ENCODE measurements at regions not wholly inside any gene's neighbourhood (a gene's known extent, or its start where the extent isn't known, plus 50 kb on each side); places are given as distances from the start of the nearest gene placed in this dataset.

- H3K79me1 ChIP-seq (ENCODE audit: insufficient read depth, low read depth, low read length, poor library complexity, severe bottlenecking), result no peaks in the 10 kb centered on the region
- Mint-ChIP-seq H3K27me3 (ENCODE audit: low read depth) (no peaks in the 10 kb centered on the region), H3K9me3 (no peaks in the 10 kb centered on the region), H3K36me3 (ENCODE audit: insufficient read depth in 1 of 3, low read depth in 3 of 3) (no peaks in the 10 kb centered on the region), H3K4me3 (no peak overlapping the region), H3K27ac (no peak overlapping the region), H3K4me1 (no peaks in the 10 kb centered on the region)
- DNase-seq, result no peak
- H3K4me2 ChIP-seq (ENCODE audit: insufficient read depth, insufficient read length, low read length), result no peak overlapping the region
- H2AK5ac ChIP-seq (ENCODE audit: insufficient read length, low read length), result no peak overlapping the region
- H3K4me1 ChIP-seq (ENCODE audit: insufficient read depth, low read length), result no peaks in the 10 kb centered on the region
- H3K4ac ChIP-seq (ENCODE audit: low read depth, low read length), result no peak overlapping the region
- no peak overlapping the region for H4K8ac ChIP-seq (replicated peaks; ENCODE audit: insufficient read length, low read depth, low read length)
- WGBS (ENCODE audit: extremely low coverage, insufficient read length, low lambda C conversion rate), result no CpG with 5 or more reads among the region's 1 CpG
- no peak overlapping the region for H4K91ac ChIP-seq (ENCODE audit: insufficient read length, low read depth, low read length)
- H3K14ac ChIP-seq (ENCODE audit: insufficient read depth, low read length), result no peak overlapping the region
- no peak overlapping the region for H2BK5ac ChIP-seq (ENCODE audit: insufficient read length, low read length)
- H3K23me2 ChIP-seq (ENCODE audit: insufficient read length, low read depth, low read length, poor library complexity, severe bottlenecking), result no peaks in the 10 kb centered on the region
- no peaks in the 10 kb centered on the region for H3K9me3 ChIP-seq (ENCODE audit: control insufficient read depth, low read depth, low read length)
- no peak overlapping the region for H3K18ac ChIP-seq (ENCODE audit: insufficient read length, low read depth, low read length)
- H3K56ac ChIP-seq (ENCODE audit: insufficient read length, low read depth, low read length), result no peak overlapping the region
- no peak overlapping the region for H3K27ac ChIP-seq (ENCODE audit: insufficient read length, low read depth, low read length)
- no peak overlapping the region for H4K5ac ChIP-seq (ENCODE audit: insufficient read length, low read depth, low read length)
- no peak overlapping the region for H3T11ph ChIP-seq (ENCODE audit: low read length)
- no peak overlapping the region for H2AFZ ChIP-seq (ENCODE audit: low read length)
- H3K79me2 ChIP-seq (ENCODE audit: insufficient read depth, low read length), result no peaks in the 10 kb centered on the region
- no peak overlapping the region for H3K23ac ChIP-seq (ENCODE audit: insufficient read length, low read depth, low read length)
- no peak overlapping the region for H3K9ac ChIP-seq (ENCODE audit: extremely low read depth, insufficient read length, low read length)
- H2BK120ac ChIP-seq (ENCODE audit: low read depth, low read length, poor library complexity, severe bottlenecking), result no peak overlapping the region
- H4K20me1 ChIP-seq (ENCODE audit: control insufficient read depth, insufficient read depth, insufficient read length), result no peaks in the 10 kb centered on the region
- no peak overlapping the region for H2BK20ac ChIP-seq (ENCODE audit: low read depth, low read length, poor library complexity, severe bottlenecking)
- H2BK15ac ChIP-seq (ENCODE audit: low read depth, low read length), result no peak overlapping the region
- no peak overlapping the region for H2BK12ac ChIP-seq (ENCODE audit: insufficient read length, low read depth, low read length)
- H3K27me3 ChIP-seq (ENCODE audit: insufficient read depth, low read length), result no peaks in the 10 kb centered on the region
- TF ChIP-seq, protein P1, sequence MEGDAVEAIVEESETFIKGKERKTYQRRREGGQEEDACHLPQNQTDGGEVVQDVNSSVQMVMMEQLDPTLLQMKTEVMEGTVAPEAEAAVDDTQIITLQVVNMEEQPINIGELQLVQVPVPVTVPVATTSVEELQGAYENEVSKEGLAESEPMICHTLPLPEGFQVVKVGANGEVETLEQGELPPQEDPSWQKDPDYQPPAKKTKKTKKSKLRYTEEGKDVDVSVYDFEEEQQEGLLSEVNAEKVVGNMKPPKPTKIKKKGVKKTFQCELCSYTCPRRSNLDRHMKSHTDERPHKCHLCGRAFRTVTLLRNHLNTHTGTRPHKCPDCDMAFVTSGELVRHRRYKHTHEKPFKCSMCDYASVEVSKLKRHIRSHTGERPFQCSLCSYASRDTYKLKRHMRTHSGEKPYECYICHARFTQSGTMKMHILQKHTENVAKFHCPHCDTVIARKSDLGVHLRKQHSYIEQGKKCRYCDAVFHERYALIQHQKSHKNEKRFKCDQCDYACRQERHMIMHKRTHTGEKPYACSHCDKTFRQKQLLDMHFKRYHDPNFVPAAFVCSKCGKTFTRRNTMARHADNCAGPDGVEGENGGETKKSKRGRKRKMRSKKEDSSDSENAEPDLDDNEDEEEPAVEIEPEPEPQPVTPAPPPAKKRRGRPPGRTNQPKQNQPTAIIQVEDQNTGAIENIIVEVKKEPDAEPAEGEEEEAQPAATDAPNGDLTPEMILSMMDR (conservative IDR thresholded peaks at IDR 0.05), result no peak
These were observed 1277.6 kb downstream of the ZPLD1 start for GRCh38 chr3:103712320-103713008.
